Endothelial cell of umbilical vein (primary cell): ENCODE measurements at regions not wholly inside any gene's neighbourhood (a gene's known extent, or its start where the extent isn't known, plus 50 kb on each side); places are given as distances from the start of the nearest gene placed in this dataset.

Experiments used
- BruUV-seq: library from RNA; stranded (reverse); fragments of 400-500 nt; replicated peaks from 2 replicates; lab custom pipeline; 2021; lab: Mats Ljungman, UMichigan
- CTCF ChIA-PET: fragments of 300-600, 350-600 bp; sonication (Branson Sonifier 250); formaldehyde crosslinking; loops from one replicate; lab custom pipeline; 2021; ENCODE audit warnings: antibody characterized with exemption, inconsistent platforms; lab: Charles Lee
- POLR2A ChIA-PET: fragments of 300-600, 350-600 bp; sonication (Branson Sonifier 250); formaldehyde crosslinking; loops from one replicate; lab custom pipeline; 2021; ENCODE audit warnings: antibody characterized with exemption, inconsistent platforms; lab: Charles Lee
- DNase-seq: peaks from one replicate; pipeline ENCODE4 v3.0.0-alpha.2; 2011; ENCODE audit warnings: low read depth, low spot score
- FAIRE-seq: peaks from 2 replicates; lab custom pipeline; 2011; peaks lifted over from hg19 to GRCh38; lab: Jason Lieb, UNC
- H2AFZ ChIP-seq: 2 replicates; pipeline ENCODE4 v1.6.0; 2012; ENCODE audit warnings: low read depth, low read length, control low read depth, inconsistent platforms
- H3K27ac ChIP-seq: 2 replicates; pipeline ENCODE4 v1.5.1; 2011; ENCODE audit warnings: low read depth, mild to moderate bottlenecking, control low read depth, low read length, moderate library complexity; ENCODE audit not compliant: insufficient read depth
- H3K27me3 ChIP-seq, 2 experiments: 2 replicates each; pipeline versions ENCODE4 v1.6.0 to v1.6.1; 2011; ENCODE audit warnings: low read length in 2 of 2, mixed read lengths in 1 of 2; ENCODE audit not compliant: control insufficient read depth in 2 of 2, insufficient read depth in 2 of 2
- H3K36me3 ChIP-seq, 2 experiments: 2 replicates in 1 of 2; 3 replicates in 1 of 2; pipeline ENCODE4 v1.5.1; 2011; ENCODE audit warnings: low read length in 2 of 2, mild to moderate bottlenecking in 1 of 2, moderate library complexity in 1 of 2; ENCODE audit not compliant: control insufficient read depth in 2 of 2, insufficient read depth in 2 of 2; ENCODE audit errors: extremely low read depth in 1 of 2
- H3K4me1 ChIP-seq: 3 replicates; pipeline ENCODE4 v1.5.1; 2011; ENCODE audit warnings: mild to moderate bottlenecking, low read length; ENCODE audit not compliant: control insufficient read depth, insufficient read depth; ENCODE audit errors: extremely low read depth
- H3K4me2 ChIP-seq: 2 replicates; pipeline ENCODE4 v1.6.1; 2011; ENCODE audit warnings: low read length, control low read depth, mixed read lengths; ENCODE audit not compliant: insufficient read depth
- H3K4me3 ChIP-seq, 3 experiments: fragments of 200-600 bp in 1 of 3; sonication (generic), shearing (Covaris generic) in 1 of 3; replicated peaks in 1 of 3; 2 replicates each; pipeline ENCODE4 v1.5.1; 2011 to 2016; ENCODE audit warnings: control low read depth in 3 of 3, low read length in 3 of 3, mild to moderate bottlenecking in 2 of 3, inconsistent platforms in 1 of 3, low read depth in 1 of 3, moderate library complexity in 1 of 3; ENCODE audit not compliant: insufficient read depth in 1 of 3
- H3K79me2 ChIP-seq: 2 replicates; pipeline ENCODE4 v1.6.0; 2012; ENCODE audit warnings: low read length, inconsistent platforms; ENCODE audit not compliant: control insufficient read depth, insufficient read depth
- H3K9ac ChIP-seq: replicated peaks from 2 replicates; pipeline ENCODE3; 2011; ENCODE audit warnings: low read length, control low read depth; ENCODE audit not compliant: insufficient read depth; ENCODE audit errors: extremely low read depth
- H3K9me1 ChIP-seq: replicated peaks from 3 replicates; pipeline ENCODE4 v1.6.0; 2011; ENCODE audit warnings: mild to moderate bottlenecking, low read length; ENCODE audit not compliant: control insufficient read depth, insufficient read depth; ENCODE audit errors: extremely low read depth
- H3K9me3 ChIP-seq: replicated peaks from 2 replicates; pipeline ENCODE4 v1.5.1; 2012; ENCODE audit warnings: low read length, inconsistent platforms; ENCODE audit not compliant: control insufficient read depth, insufficient read depth
- H4K20me1 ChIP-seq: replicated peaks from 2 replicates; pipeline ENCODE3; 2011; ENCODE audit warnings: mild to moderate bottlenecking, low read length; ENCODE audit not compliant: control insufficient read depth, insufficient read depth; ENCODE audit errors: extremely low read depth
- CTCF ChIP-seq, 2 donors: IDR thresholded peaks; 1 replicate in 1 of 2; 2 replicates in 1 of 2; pipeline ENCODE4 v1.5.1; 2011; ENCODE audit warnings: low read length in 2 of 2, mild to moderate bottlenecking in 2 of 2, moderate library complexity in 2 of 2, control low read depth in 1 of 2, inconsistent platforms in 1 of 2, low read depth in 1 of 2; ENCODE audit not compliant: insufficient read depth in 1 of 2; ENCODE audit errors: extremely low read depth in 1 of 2
- EZH2 ChIP-seq: IDR thresholded peaks from 2 replicates; pipeline ENCODE4 v1.6.1; 2012; ENCODE audit warnings: borderline replicate concordance, low read depth, mild to moderate bottlenecking, moderate library complexity, low read length, inconsistent platforms; ENCODE audit not compliant: severe bottlenecking
- FOS ChIP-seq: IDR thresholded peaks from 2 replicates; pipeline ENCODE4 v1.6.1; 2011; ENCODE audit warnings: mild to moderate bottlenecking, low read length, moderate library complexity, borderline replicate concordance; ENCODE audit not compliant: insufficient read depth
- GATA2 ChIP-seq: IDR thresholded peaks from 2 replicates; pipeline ENCODE4 v1.7.0; 2011; ENCODE audit warnings: low read depth, mild to moderate bottlenecking, moderate library complexity, mixed read lengths, low read length; ENCODE audit not compliant: insufficient read length, insufficient read depth
- JUN ChIP-seq: IDR thresholded peaks from 2 replicates; pipeline ENCODE4 v1.6.1; 2011; ENCODE audit warnings: borderline replicate concordance, low read depth; ENCODE audit not compliant: insufficient read length, insufficient read depth
- MAX ChIP-seq: IDR thresholded peaks from 2 replicates; pipeline ENCODE4 v1.6.1; 2011; ENCODE audit not compliant: insufficient read depth, insufficient read length
- MYC ChIP-seq: IDR thresholded peaks from one replicate; pipeline ENCODE4 v1.6.1; 2011; ENCODE audit warnings: mild to moderate bottlenecking, low read depth, low read length
- POLR2A ChIP-seq: IDR thresholded peaks from 2 replicates; pipeline ENCODE4 v1.6.1; 2012; ENCODE audit warnings: low read depth, mild to moderate bottlenecking, control low read depth, low read length
- POLR2AphosphoS5 ChIP-seq: IDR thresholded peaks from 2 replicates; pipeline ENCODE4 v1.6.1; 2012; ENCODE audit warnings: low read depth, mild to moderate bottlenecking, control low read depth, low read length, moderate library complexity; ENCODE audit not compliant: insufficient read depth
- dilution Hi-C: fragments of 300-500 bp; cut with MboI; formaldehyde crosslinking; loops from one replicate; pipeline ENCODE4 v1.15.0; 2019; ENCODE audit warnings: low sequenced_read_pairs; ENCODE audit not compliant: extremely low pct_ligation_motif_present
- intact Hi-C: fragments of 100-400 bp; cut with micrococcal nuclease; formaldehyde crosslinking; loops from one replicate; pipeline ENCODE4 v1.10.0; 2022

- H3K9me3 ChIP-seq, result no peaks in the 10 kb centered on the region
- no peaks in the 10 kb centered on the region for H4K20me1 ChIP-seq
- H3K27me3 ChIP-seq, result peaks cover 0 to 9% of the 10 kb centered on the region in 2 experiments
- H3K4me2 ChIP-seq, result no peak overlapping the region
- no peak overlapping the region for H3K4me3 ChIP-seq
- ChIA-PET POLR2A (interaction anchor here (1.1 kb wide), 1 partner anchor 325 kb away, joined by 3 read pairs; no protein-coding TSS in a partner anchor), CTCF (interaction anchor here (1.0 kb wide), 1 partner anchor 14 kb away, joined by 3 read pairs; no protein-coding TSS in a partner anchor)
- H3K9ac ChIP-seq, result no peak overlapping the region
- no peak for FAIRE-seq
- dilution Hi-C loops (no loop called here), intact Hi-C loops (loop anchor here (5.0 kb wide), 1 partner anchor 52 kb away; no protein-coding TSS in a partner anchor)
- no peak overlapping the region for H2AFZ ChIP-seq
- no peak for TF ChIP-seq MAX
- TF ChIP-seq CTCF (IDR thresholded peaks at IDR 0.05; ENCODE audit: extremely low read depth in 1 of 2, insufficient read depth in 1 of 2, low read depth in 1 of 2, low read length in 2 of 2), result no peak
- no peak for TF ChIP-seq FOS
- BruUV-seq, result no TSS peak
- H3K4me1 ChIP-seq, result no peaks in the 10 kb centered on the region
- DNase-seq, result no peak
- H3K36me3 ChIP-seq, result no peaks in the 10 kb centered on the region
- no peaks in the 10 kb centered on the region for H3K79me2 ChIP-seq
- no peak overlapping the region for H3K27ac ChIP-seq
- no peaks in the 10 kb centered on the region for H3K9me1 ChIP-seq
Observed at GRCh38 chr14:53628732-53629430, 327.7 kb downstream of the BMP4 start.

- Histone ChIP-seq H3K36me3 (no peaks in the 10 kb centered on the region), H3K9me1 (no peaks in the 10 kb centered on the region), H2AFZ (no peak overlapping the region), H3K27ac (no peak overlapping the region), H3K27me3 (peaks cover 0 to 6% of the 10 kb centered on the region in 2 experiments), H3K9ac (no peak overlapping the region), H3K4me1 (no peaks in the 10 kb centered on the region), H3K4me2 (no peak overlapping the region), H3K4me3 (no peak overlapping the region), H3K9me3 (no peaks in the 10 kb centered on the region), H3K79me2 (no peaks in the 10 kb centered on the region), H4K20me1 (no peaks in the 10 kb centered on the region)
- ChIA-PET CTCF (no interaction called here), POLR2A (no interaction called here)
- FAIRE-seq (no peak), DNase-seq (no peak)
- dilution Hi-C loops (no loop called here), intact Hi-C loops (loop anchor here (5.0 kb wide), 1 partner anchor 51 kb away; no protein-coding TSS in a partner anchor)
- TF ChIP-seq MYC, result no peak
- no peak for TF ChIP-seq FOS
- no peak for TF ChIP-seq POLR2AphosphoS5
- no peak for TF ChIP-seq EZH2
- TF ChIP-seq MAX, result no peak
- no peak for TF ChIP-seq JUN
- TF ChIP-seq POLR2A, result no peak
- TF ChIP-seq GATA2, result no peak
- no peak for TF ChIP-seq CTCF (IDR thresholded peaks at IDR 0.05; ENCODE audit: extremely low read depth in 1 of 2, insufficient read depth in 1 of 2, low read depth in 1 of 2, low read length in 2 of 2)
- no TSS peak for BruUV-seq
Observed at GRCh38 chr14:53628261-53628660, 328.4 kb downstream of the BMP4 start.
